Panc1 (cell line): ENCODE measurements at regions not wholly inside any gene's neighbourhood (a gene's known extent, or its start where the extent isn't known, plus 50 kb on each side); places are given as distances from the start of the nearest gene placed in this dataset.
"Not testable (repeated sequence)": the region's sequence is repeated elsewhere in the genome, so short reads cannot be mapped to it uniquely, and the experiment has no call there.

Experiments
- CTCF ChIP-seq: fragments of 450-650 bp; IDR thresholded peaks from 2 replicates; pipeline ENCODE4 v1.5.1; 2017; ENCODE audit warnings: mild to moderate bottlenecking
- REST ChIP-seq, 2 experiments: IDR thresholded peaks; 2 replicates each; pipeline ENCODE4 v1.6.1; 2011 to 2012; ENCODE audit warnings: low read depth in 2 of 2, control low read depth in 1 of 2, low read length in 1 of 2, mild to moderate bottlenecking in 1 of 2, moderate library complexity in 1 of 2; ENCODE audit not compliant: insufficient read depth in 1 of 2
- SIN3A ChIP-seq: IDR thresholded peaks from 2 replicates; pipeline ENCODE4 v1.6.1; 2012; ENCODE audit warnings: low read depth, mild to moderate bottlenecking, low read length, moderate library complexity, borderline replicate concordance; ENCODE audit not compliant: insufficient read depth

GRCh38 chr1:112825075-112825474 is 109.9 kb upstream of the PPM1J start:
- not testable (repeated sequence) for TF ChIP-seq CTCF; SIN3A; REST (IDR thresholded peaks at IDR 0.05; ENCODE audit: insufficient read depth in 1 of 2, low read depth in 2 of 2, low read length in 1 of 2)
